ENCODE measurements at regions not wholly inside any gene's neighbourhood (a gene's known extent, or its start where the extent isn't known, plus 50 kb on each side); places are given as distances from the start of the nearest gene placed in this dataset.
A peak's percentile ranks its signal among the peaks of the same experiment; 100 is the strongest.
"Not testable (repeated sequence)": the region's sequence is repeated elsewhere in the genome, so short reads cannot be mapped to it uniquely, and the experiment has no call there.

DNA sequence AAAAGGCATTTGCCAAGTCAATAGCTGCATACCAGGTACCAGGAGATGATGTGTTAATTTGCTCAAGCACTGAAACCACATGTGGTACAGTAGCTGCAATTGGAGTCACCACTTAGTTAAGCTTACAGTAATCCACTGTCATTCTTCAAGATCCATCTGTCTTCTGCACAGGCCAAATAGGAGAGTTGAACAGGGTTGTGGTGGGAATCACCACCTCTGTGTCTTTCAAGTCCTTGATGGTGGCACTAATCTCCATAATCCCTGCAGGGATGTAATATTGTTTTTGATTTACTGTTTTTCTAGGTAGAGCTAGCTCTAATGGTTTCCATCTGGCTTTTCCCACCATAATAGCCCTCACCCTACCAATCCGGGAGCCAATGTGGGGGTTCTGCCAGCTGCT, 91.9 kb downstream of the FCRL5 start:
- no peak for DNase-seq (ENCODE audit: low read depth)

DNA sequence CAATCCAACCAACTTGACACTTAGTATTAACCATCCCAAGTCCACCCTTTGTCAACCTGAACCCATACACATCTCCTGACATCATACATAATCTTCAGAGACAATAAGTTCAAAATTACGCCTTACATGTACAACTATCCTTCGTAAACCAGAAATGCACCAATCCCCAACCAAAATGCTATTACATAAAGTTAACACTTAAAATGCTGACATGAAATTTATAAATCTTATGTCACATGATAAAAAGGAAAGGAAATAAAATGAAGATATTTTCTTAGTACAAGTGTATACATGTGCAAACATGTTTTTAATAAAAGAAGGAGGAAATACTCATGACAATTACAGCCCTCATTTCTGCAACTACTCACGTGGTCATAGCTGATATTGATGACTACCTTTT, 95.0 kb downstream of the FCRL5 start:
- no peak for DNase-seq (ENCODE audit: low read depth)

DNA sequence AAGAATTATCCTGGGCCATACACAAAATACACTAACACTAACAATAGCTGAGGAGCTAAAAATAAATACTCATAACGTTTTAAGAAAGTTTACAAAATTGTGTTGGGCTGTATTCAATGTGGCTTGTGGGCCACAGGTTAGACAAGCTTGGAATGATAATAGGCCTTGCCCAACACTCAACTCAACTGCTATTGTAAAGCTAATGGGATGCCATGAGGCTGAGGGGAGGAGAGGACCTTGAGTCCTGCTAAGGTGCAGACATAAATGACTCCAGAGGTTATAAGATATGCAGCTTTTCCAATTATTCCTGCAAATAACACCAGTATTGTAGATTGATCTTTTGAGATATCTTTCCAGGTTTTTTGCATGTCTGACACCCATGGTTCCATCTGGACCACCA, 97.0 kb downstream of the FCRL5 start:
- no peak for DNase-seq (ENCODE audit: low read depth)

DNA sequence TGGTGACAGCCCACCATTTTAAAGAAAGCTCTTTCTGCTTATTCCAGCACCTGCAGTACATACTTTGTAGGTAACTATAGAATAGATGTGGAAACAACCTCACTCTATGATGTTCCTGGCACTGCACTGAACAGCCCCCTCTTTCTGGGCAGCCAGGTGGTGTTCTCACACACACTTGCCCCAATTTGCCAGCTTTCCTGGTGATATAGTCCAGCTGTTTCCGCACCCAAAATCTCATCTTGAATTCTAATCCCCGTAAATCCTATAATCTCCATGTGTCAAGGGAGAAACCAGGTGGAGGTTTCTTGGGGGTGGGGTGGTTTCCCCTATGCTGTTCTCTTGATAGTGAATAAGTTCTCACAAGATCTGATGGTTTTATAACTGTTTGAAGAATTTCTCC, 102.2 kb downstream of the FCRL5 start:
- DNase-seq (ENCODE audit: low read depth): no peak

DNA sequence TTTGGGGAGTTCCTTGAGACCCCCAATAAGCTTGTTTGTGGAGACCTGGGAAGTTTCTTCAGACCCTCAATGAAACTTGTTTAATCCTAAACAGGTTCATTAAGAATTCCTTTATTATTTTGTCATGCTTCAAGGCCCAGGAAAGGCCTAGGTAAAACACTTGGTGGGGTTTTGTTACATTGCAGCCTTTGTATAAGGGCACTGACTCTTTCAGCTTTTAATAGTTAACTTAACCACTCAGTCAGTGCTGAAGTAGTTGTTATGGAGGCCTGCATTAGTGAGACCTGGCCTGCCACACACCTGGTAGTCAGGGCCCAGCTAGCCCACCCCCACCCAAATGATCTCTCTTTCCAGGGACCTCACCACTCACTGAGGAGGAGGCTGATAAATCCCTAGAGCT, 103.7 kb downstream of the FCRL5 start:
- DNase-seq (ENCODE audit: low read depth): no peak

DNA sequence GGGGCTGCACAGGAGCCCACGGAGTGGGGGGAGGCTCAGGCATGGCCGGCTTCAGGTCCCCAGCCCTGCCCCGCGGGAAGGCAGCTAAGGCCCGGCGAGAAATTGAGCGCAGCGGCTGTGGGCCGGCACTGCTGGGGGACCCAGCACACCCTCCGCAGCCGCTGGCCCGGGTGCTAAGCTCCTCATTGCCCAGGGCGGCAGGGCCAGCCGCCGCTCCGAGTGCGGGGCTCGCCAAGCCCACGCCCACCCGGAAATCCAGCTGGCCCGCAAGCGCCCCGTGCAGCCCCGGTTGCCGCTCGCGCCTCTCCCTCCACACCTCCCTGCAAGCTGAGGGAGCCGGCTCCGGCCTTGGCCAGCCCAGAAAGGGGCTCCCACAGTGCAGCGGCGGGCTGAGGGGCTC, 106.0 kb downstream of the FCRL5 start:
- DNase-seq (ENCODE audit: low read depth): not testable (repeated sequence)

DNA sequence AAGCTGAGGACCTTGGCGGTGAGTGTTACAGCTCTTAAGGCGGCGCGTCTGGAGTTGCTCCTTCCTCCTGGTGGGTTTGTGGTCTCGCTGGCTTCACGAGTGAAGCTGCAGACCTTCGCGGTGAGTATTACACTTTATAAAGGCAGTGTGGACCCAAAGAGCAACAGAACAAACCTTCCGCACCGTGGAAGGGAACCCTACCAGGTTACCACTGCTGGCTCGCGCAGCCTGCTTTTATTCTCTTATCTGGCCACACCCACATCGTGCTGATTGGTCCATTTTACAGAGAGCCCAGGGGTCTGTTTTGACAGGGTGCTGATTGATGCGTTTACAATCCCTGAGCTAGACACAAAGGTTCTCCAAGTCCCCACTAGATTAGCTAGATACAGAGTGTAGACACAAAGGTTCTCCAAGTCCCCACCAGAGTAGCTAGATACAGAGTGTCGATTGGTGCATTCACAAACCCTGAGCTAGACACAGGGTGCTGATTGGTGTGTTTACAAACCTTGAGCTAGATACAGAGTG, 106.6 kb downstream of the FCRL5 start:
- DNase-seq (ENCODE audit: low read depth): not testable (repeated sequence)

DNA sequence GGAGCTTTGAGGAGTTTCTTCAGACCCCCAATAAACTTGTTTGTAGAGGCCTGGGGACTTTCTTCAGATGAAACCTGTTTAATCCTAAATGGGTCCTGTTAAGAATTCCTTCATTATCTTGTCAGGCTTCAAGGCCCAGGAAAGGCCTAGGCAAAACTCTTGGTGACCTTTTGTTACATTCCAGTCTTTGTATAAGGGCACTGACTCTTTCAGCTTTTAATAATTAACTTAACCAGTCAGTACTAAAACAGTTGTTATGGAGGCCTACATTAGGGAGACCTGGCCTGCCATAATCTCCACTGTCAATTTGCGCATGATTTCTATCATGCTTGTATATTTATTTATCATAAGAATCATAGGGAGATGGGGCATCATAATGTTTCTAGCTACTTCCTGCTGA, 110.2 kb downstream of the FCRL5 start:
- no peak for DNase-seq (ENCODE audit: low read depth)

DNA sequence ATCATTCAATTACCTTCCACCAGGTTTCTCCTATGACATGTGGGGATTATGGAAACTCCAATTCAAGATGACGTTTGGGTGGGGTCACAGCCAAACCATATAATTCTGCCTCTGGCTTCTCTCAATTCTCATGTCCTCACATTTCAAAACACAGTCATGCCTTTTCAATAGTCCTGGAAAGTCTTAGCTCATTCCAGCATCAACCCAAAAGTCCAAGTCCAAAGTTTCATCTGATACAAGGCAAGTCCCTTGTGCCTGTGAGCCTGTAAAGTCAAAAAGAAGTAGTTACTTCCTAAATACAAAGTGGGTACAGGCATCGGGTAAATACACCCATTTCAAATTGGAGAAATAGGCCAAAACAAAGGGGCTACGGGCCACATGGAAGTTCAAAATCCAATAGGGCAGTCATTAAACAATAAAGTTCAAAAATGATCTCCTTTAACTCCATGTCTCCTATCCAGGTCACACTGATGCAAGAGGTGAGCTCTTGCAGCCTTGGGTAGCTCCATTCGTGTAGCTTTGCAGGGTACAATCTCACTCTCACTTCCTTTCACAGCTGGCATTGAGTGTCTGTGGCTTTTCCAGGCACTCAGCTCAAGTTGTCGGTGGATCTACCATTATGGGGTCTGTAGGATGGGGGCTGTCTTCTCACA, 112.9 kb downstream of the FCRL5 start:
- DNase-seq (ENCODE audit: low read depth): no peak

DNA sequence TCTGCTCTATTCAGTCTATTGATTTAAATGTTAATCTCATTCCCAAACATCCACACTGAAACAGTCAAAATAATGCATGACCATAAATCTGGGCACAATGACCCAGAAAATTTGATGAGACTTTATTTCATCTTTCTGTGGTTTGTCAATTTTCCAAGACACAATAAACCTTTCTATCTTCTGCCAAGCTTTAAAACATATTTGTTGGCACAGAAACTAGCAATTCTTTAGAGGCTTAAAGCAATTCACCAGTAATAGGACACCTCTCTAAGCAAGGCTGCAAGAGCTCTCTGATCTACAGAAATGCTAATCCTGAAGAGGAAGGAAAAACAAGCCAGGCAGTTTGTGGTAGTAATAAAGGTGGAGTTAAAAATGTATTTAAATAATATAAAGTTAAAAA, 113.7 kb downstream of the FCRL5 start:
- DNase-seq (ENCODE audit: low read depth): no peak

DNA sequence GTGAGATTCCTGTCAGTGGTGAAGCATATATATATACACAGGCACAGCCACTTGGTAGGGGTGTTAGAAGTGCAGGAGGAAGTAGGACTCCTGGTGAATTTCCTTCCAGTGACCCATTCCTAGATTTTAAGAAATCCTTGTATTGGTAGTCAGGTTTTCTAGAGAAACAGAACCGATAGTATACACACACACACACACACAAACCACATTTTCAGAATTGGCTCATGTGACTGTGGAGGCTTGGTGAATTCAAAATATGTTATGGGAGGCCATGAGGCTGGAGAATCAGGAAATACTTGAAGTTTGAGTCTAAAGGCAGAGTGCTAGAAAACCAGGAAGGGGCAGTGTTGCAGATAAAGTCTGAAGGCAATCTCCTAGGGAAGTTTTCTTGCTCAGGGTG, 114.2 kb downstream of the FCRL5 start:
- no peak for DNase-seq (ENCODE audit: low read depth)

DNA sequence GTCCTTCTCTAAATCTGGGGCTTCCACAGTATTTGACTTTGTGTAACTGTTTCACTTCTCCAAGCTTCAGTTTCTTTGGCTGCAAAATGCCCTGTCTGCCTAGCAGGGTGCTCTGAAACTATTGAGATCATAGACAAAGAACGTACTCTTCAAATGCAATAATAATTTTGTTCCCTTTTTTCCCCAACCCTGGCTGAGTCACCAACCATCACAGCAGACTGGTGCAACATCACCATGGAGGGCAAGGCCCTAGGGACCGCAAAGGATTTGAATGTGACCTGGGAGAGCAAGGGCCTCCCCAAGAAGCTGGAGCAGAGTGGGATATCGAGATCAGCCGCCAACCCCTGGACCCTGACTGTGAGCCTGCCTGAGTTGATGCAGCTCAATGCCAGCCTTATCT, 115.0 kb downstream of the FCRL5 start:
- no peak for DNase-seq (ENCODE audit: low read depth)

DNA sequence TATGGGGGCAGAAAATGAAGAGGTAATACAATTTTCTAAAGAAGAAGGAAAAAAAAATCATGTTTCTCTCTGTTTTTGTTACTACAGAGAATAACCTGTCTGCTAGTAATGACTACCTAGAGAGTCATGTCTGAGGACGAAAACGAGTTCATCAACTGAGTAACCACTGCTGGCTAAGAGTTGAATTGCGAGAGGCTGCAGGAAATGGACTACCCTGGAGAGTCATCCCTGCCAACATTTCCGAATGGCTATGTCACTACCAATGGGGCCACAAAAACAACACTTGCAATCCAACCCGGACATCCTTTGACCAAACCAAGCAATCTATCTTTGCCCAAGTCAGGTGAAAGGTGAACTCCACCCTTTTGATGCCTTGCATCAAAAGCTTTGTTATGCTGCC, 120.6 kb downstream of the FCRL5 start:
- peak; percentile 80 for DNase-seq (ENCODE audit: low read depth)

DNA sequence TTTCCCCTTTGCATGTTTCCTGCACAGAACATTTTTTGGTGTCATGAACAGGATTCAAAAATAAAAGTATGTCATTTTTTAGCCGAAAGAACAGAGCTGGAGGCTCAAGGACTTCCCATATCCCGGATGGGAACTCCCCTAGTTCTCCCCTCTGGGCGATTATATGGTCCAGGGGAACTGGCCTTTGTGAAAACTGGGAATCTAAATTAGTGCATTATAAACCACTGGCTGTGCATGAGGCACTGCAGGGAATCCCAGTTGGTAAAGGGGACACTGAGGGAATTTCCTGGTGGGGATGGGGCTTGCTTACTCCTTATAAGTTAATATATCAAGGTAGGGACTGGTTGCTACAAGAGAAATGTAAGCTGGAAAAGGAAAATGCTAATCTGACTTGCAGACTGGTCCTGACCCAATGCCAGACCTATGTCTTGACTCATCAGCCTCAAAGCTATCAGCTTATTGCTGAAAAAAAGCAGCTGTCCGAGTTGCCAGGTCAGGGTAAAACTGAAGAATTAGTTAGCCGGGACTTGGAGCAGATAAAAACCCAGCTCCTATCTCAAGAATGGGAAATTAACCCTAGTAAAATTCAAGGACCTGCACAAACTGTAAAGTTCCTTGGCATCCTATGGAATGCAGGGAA, 122.6 kb downstream of the FCRL5 start:
- peak; percentile 31 for DNase-seq (ENCODE audit: low read depth)

DNA sequence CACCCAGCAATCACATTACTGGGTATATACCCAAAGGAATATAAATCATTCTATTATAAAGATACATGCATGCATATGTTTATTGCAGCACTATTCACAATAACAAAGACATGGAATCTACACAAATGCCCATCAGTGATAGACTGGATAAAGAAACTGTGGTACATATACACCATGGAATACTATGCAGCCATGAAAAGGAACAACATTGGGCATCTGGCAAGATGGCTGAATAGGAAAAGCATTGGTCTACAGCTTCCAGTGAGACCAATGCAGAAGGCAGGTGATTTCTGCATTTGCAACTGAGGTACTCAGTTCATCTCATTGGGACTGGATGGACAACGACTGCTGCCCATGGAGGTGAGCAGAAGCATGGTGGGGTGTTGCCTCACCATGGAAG, 128.6 kb downstream of the FCRL5 start:
- not testable (repeated sequence) for DNase-seq (ENCODE audit: low read depth)

DNA sequence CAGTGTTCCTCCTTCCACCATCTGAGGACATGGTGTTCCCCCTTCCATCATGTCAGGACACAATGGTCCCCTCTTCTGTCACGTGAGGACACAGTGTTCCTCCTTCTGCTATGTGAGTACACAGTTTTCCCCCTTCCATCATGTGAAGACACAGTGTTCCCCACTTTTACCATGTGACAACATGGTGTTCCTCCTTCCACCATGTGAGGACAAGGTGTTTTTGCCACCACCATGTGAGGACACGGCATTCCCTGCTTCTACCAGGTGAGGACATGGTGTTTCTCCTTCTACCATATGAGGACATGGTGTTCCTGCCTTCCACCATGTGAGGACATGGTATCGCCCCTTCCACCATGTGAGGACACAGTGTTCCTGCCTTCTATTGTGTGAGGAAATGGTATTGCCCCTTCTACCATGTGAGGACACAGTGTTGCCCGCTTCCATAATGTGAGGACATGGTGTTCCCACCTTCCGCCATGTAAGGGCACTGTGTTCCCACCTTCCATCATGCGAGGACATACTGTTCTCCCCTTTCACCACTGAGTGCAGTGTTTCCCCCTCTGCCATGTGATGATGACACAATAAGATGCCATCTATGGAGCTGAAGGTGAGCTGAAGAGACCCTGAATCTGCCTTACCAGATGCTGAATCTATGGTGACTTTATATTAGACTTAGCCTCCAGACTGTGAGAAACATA, 132.3 kb downstream of the FCRL5 start:
- DNase-seq (ENCODE audit: low read depth): no peak

DNA sequence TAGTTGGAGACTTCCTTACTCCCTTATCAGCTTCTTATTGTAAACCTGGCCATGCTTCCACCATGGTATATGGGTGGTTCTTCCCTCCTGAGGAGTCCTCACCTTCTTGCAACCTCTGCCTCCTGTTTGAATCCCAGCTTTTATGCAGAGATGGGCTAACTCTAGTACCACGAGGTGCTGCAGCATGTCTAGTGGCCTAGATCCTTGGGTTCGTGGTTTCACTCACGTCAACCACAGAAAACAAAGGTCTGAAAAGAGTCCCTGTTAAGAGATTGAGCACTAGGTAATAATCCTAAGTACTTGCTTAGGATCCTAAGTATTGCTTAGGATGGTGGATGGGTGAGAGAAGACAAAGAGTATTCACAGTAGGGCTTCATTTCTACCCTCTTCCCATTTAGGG, 133.7 kb downstream of the FCRL5 start:
- DNase-seq (ENCODE audit: low read depth): no peak

DNA sequence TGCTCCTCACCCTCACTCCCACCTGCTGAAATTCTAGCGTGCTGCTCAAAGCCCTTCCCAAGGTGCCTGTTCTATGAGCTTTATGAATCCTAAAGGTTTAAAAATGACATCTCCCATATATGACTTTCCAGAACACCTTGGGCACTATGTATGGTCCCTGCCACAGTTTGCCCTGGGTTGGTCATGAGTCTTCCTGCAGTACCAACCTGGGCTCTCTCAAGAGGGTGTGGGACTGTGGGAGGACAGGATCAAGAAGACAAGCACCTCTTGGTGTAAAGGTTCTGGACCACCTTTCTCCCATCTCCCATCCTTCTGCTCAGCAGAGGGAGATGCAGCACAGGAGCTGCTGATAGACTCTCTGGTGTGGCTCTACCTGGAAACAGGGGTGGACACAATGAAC, 134.1 kb downstream of the FCRL5 start:
- no peak for DNase-seq (ENCODE audit: low read depth)

DNA sequence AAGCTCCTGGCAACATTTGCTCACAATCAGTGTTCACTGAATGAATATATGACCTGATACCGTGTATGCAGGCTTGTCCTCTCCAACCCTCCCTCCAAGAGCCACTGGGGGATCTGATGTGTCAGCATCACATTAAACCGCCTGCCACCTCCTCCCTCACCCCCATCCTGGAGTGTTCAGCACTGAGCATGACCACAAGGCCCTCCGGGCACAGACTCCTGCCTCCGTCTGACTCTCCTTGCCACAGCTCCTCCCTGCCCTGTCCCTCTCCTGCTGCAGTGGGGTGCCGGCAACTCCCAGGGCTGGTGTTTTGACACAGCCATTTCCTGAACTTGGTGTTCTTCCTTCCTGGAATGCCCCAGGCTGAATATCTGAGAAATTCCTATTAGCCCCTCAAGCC, 136.7 kb downstream of the FCRL5 start:
- peak; percentile 81 for DNase-seq (ENCODE audit: low read depth)

DNA sequence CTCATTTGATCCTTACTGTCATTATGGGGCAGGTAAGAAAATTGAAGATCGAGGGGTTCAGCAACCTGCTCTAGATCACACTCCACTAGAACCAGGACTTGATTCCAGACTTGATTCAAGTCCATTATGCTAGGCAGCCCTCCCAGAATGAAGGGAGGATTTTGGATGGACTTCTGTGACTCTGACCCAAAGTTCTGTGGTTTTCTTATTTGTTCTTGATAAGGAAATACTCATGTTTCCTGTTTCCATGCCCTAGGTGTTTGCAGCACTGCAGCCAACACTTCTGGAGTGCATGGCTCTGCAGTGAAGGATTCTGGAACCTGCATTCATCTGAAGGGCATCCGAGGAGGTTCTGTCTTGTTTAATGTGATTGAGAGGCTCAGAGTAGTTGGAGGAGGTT, 140.0 kb downstream of the FCRL5 start:
- DNase-seq (ENCODE audit: low read depth): no peak

DNA sequence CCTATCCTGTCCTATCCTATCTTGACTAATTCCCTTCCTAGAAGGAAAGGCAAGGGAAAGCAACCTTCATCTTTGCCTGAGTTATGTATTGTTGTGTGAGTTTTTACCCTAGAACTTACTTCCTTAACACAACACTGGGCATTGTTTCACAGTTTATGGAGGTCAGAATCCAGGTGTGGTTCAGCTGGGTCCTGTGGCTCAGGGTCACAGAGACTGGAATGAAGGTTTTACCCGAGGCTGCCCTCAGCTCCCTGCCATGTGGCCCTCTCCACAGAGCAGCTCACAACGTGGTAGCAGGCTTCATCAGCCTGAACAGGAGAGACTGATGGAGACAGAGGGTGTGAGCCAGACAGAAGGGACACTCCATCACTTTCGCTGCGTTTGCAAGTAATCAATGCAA, 140.5 kb downstream of the FCRL5 start:
- DNase-seq (ENCODE audit: low read depth): no peak

DNA sequence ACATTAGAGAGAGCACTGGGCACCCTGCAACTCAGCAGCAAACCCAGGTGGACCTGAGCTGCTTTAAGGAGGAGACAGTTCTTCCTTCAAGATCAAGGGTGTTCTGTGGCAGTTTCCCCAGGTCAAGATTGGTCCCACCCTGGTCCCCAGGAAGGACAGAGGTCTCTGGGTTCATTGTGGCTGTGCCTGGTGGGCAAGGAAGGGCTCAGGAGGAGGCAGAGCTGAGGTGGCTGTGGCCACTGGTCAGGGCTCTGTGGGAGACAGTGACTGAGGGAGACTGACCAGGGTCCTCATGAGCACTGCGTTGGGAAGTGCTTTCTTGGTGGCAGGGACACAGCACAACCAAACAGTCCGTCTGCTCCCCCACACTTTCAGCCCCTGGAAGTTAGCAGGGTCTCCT, 141.3 kb downstream of the FCRL5 start:
- DNase-seq (ENCODE audit: low read depth): no peak

DNA sequence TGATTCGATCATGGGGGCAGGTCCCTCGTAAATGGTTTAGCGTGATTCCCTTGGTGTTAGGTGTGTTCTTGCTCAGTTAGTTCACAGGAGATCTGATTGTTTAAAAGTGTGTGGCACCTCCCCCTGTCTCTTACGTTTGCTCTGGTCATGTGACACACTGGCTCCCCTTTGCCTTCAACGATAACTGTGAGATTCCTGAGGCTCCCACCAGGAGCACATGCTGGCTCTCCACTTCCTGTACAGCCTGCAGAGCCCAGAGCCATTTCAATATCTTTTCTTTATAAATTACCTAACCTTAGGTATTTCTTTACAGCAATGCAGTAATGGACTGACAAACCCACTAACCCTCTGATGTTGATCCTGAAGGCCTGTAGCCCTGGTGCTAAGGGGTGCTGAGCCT, 141.9 kb downstream of the FCRL5 start:
- no peak for DNase-seq (ENCODE audit: low read depth)

Measured in ELR (cell line).